Heart right ventricle (tissue), 16 donors: ENCODE measurements at regions not wholly inside any gene's neighbourhood (a gene's known extent, or its start where the extent isn't known, plus 50 kb on each side); places are given as distances from the start of the nearest gene placed in this dataset.

ENCODE experiments used
- ATAC-seq, 8 donors: fragments of 200-7000 bp; cut with Tn5 transposase; one replicate each; pipeline ENCODE4 v1.9.1; 2020; ENCODE audit warnings: mild to moderate bottlenecking in 8 of 8, moderate library complexity in 8 of 8, moderate number of reproducible peaks in 1 of 8
- DNase-seq, 2 donors: peaks; one replicate each; pipeline ENCODE4 v3.0.0-alpha.2; 2020
- H3K27ac ChIP-seq, 10 donors: fragments of 200-600 bp; sonication (generic) in 2 of 10; one replicate each; pipeline versions ENCODE4 v1.5.0 to v1.8.0; 2020 to 2022; ENCODE audit warnings: mild to moderate bottlenecking in 3 of 10
- H3K27me3 ChIP-seq, 7 donors: fragments of 200-600 bp; one replicate each; pipeline ENCODE4 v1.8.0; 2021 to 2022; ENCODE audit warnings: mild to moderate bottlenecking in 2 of 7
- H3K36me3 ChIP-seq, 9 donors: fragments of 200-600 bp; sonication (generic) in 1 of 9; one replicate each; pipeline versions ENCODE4 v1.5.0 to v1.8.0; 2020 to 2022; ENCODE audit warnings: mild to moderate bottlenecking in 2 of 9
- H3K4me1 ChIP-seq, 9 donors: fragments of 200-600 bp; sonication (generic) in 1 of 9; one replicate each; pipeline versions ENCODE4 v1.5.0 to v1.8.0; 2020 to 2022; ENCODE audit warnings: mild to moderate bottlenecking in 4 of 9
- H3K4me3 ChIP-seq, 10 donors: fragments of 200-600 bp; sonication (generic) in 2 of 10; one replicate each; pipeline versions ENCODE4 v1.5.0 to v1.8.0; 2020 to 2022; ENCODE audit warnings: mild to moderate bottlenecking in 7 of 10, moderate library complexity in 2 of 10
- H3K9me3 ChIP-seq, 11 donors: fragments of 200-600 bp in 10 of 11; sonication (generic) in 2 of 11; one replicate each; pipeline versions ENCODE4 v1.5.0 to v1.8.0; 2013 to 2022; ENCODE audit warnings: mild to moderate bottlenecking in 2 of 11, control low read depth in 1 of 11, moderate library complexity in 1 of 11
- CTCF ChIP-seq, 9 donors: fragments of 200-600 bp; sonication (generic) in 2 of 9; IDR thresholded peaks; one replicate each; pipeline versions ENCODE4 v1.5.0 to v1.8.0; 2021 to 2022; ENCODE audit warnings: antibody characterized with exemption in 9 of 9, mild to moderate bottlenecking in 5 of 9, moderate library complexity in 1 of 9
- WGBS, 2 donors: extraction: QIAGEN DNeasy Blood & Tissue Kit; methylation state at CpG; one replicate each; pipeline ENCODE4 v1.1.7; 2013; ENCODE audit warnings: inconsistent platforms in 1 of 2; 5-methylcytosine and 5-hydroxymethylcytosine counted together
- intact Hi-C, 10 donors: fragments of 100-400 bp; cut with DNase I; formaldehyde crosslinking; loops; one replicate each; pipeline versions ENCODE4 v1.11.1 to v1.14.2; 2022
- donor health status: Arrhythmogenic right ventricular cardiomyopathy.
- donor health status: ischemic (EF 13 %, LVEDD 7.1; RV severe dilation, severe dysfunction).
- donor health status: healthy with polysubstance abuse.
- donor health status: DM: no; HTN: yes; CAD: no.
- donor health status: DM: no; HTN: no; CAD: no.
- donor health status: ischemic (EF 25% LVEDD 6.9; RV normal size, moderate dysfunction).
- donor health status: ischemic (EF 25% LVEDD 5.7; RV mildly dilated, moderate dysfunction).
- donor health status: healthy.
- donor health status: DM: yes; HTN: yes; CAD: no.
- donor health status: Ischemic cardiomyopathy.
- donor health status: ischemic (EF 35%, LVEDD 5.7; RV mildly dilated, moderate dysfunction).
- donor health status: nonischemic (EF 11% LVEDD 7.7; RV severe dilation, severe dysfunction).
- donor health status: DM: yes; HTN: yes; CAD: no.
- donor health status: PGD.
- donor health status: ischemic (EF 29% LVEDD 5.4; RV normal size, mild dysfunction).
- donor health status: nonischemic (EF 23%, LVEDD 6.1; RV moderate dilation, normal function).

- ATAC-seq = no peak
- H3K27ac ChIP-seq = no peak overlapping the region
- H3K9me3 ChIP-seq = no peaks in the 10 kb centered on the region
- H3K4me3 ChIP-seq = no peak overlapping the region
- 42 to 55% methylated on average over 3 of the region's 3 CpGs for WGBS, 2 donors
- H3K36me3 ChIP-seq = no peaks in the 10 kb centered on the region
- intact Hi-C loops = loop anchor here in 2 of 10 donors (10.0 kb wide), 1 partner anchor 261 kb away; no protein-coding TSS in a partner anchor
- no peak for DNase-seq
- peaks cover 0 to 4% (median 0%) of the 10 kb centered on the region in 7 donors for H3K27me3 ChIP-seq
- peaks cover 0 to 5% (median 0%) of the 10 kb centered on the region in 9 donors for H3K4me1 ChIP-seq
- TF ChIP-seq CTCF (IDR thresholded peaks at IDR 0.05) = no peak
These were observed 289.8 kb upstream of the PWP1 start for GRCh38 chr12:107395817-107396216.

GRCh38 chr12:107396991-107397390, 288.6 kb upstream of the PWP1 start:
- WGBS, 2 donors = 68 to 71% methylated on average over 7 of the region's 7 CpGs
- H3K4me1 ChIP-seq = peaks cover 0 to 11% (median 0%) of the 10 kb centered on the region in 9 donors
- H3K4me3 ChIP-seq = no peak overlapping the region
- H3K27ac ChIP-seq = no peak overlapping the region
- intact Hi-C loops = loop anchor here in 2 of 10 donors (10.0 kb wide), 1 partner anchor 262 kb away; no protein-coding TSS in a partner anchor
- TF ChIP-seq CTCF (IDR thresholded peaks at IDR 0.05) = no peak
- H3K27me3 ChIP-seq = peaks cover 0 to 4% (median 0%) of the 10 kb centered on the region in 7 donors
- no peaks in the 10 kb centered on the region for H3K36me3 ChIP-seq
- DNase-seq (no peak), ATAC-seq (no peak)
- H3K9me3 ChIP-seq = no peaks in the 10 kb centered on the region

DNA sequence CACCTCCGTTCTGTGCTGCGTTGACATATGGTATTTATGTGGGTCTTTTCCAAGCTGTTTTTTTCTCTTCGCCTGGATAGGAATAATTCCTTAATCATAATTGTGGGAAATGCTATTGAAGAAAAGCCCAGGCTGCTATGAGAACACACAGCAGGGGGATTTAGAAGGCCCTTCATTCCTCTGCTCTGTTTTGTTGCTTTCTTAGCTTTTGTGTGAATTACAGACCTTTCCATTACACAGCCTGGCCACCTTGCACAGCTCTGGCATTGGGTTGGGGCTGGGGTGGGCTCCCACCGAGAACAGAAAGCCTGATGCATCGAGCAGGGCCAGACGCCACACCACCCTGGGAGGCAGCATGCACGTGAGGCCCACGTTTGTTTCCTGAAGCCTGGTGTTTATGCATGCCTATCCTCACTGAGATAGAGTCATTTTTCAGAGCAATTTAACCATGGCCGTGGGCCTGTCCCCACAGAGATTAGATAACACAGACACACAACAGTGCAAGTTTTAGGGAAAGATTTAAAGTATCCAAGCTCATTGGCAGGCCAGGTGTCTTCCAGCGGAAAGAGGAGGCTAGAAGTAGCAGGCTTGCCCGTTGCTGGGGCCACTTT, 287.6 kb upstream of the PWP1 start:
- peaks cover 0 to 4% (median 0%) of the 10 kb centered on the region in 7 donors for H3K27me3 ChIP-seq
- TF ChIP-seq CTCF (IDR thresholded peaks at IDR 0.05) = no peak
- ATAC-seq = no peak

GRCh38 chr12:107399046-107399445, 286.6 kb upstream of the PWP1 start:
- 71 to 81% methylated on average over 5 of the region's 5 CpGs for WGBS, 2 donors
- Histone ChIP-seq H3K9me3 (no peaks in the 10 kb centered on the region), H3K4me3 (no peak overlapping the region), H3K27ac (no peak overlapping the region), H3K27me3 (peaks cover 0 to 4% (median 0%) of the 10 kb centered on the region in 7 donors), H3K4me1 (peaks cover 0 to 11% (median 0%) of the 10 kb centered on the region in 9 donors), H3K36me3 (no peaks in the 10 kb centered on the region)
- TF ChIP-seq CTCF (IDR thresholded peaks at IDR 0.05) = no peak
- no peak for DNase-seq
- intact Hi-C loops = loop anchor here in 2 of 10 donors (10.0 kb wide), 1 partner anchor 264 kb away; no protein-coding TSS in a partner anchor
- no peak for ATAC-seq

More for the DNA sequence above, 287.6 kb upstream of the PWP1 start:
- H3K9me3 ChIP-seq = no peaks in the 10 kb centered on the region
- intact Hi-C loops = loop anchor here in 2 of 10 donors (10.0 kb wide), 1 partner anchor 263 kb away; no protein-coding TSS in a partner anchor
- WGBS, 2 donors = 72 to 73% methylated on average over 11 of the region's 11 CpGs
- H3K4me1 ChIP-seq = peaks cover 0 to 11% (median 0%) of the 10 kb centered on the region in 9 donors
- no peak overlapping the region for H3K4me3 ChIP-seq
- H3K27ac ChIP-seq = no peak overlapping the region
- H3K36me3 ChIP-seq = no peaks in the 10 kb centered on the region
- DNase-seq = no peak
